ENCODE measurements at regions not wholly inside any gene's neighbourhood (a gene's known extent, or its start where the extent isn't known, plus 50 kb on each side); places are given as distances from the start of the nearest gene placed in this dataset.

DNA sequence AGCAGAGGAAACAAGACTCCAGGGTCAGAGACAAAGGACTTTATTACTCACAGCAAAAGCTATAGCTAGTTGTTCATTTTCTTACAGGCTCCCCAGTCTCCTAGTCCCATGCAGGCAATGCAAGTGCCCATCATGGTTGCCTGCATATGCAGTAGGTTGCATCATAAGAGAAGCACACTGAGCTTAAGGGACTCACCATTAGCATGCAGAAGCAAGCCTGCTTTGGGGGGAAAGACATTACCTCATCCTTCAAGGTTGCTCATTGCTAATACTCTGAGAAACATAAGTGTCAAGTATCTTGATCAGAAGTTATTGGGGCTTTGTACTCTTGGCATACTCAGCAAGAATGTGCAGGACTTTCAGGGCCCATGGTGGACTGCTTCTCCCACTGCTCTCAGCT lies 114.6 kb upstream of the CCDC68 start:
- TF ChIP-seq EZH2 (IDR thresholded peaks at IDR 0.05; ENCODE audit: insufficient read depth, low read length) = no peak
- TF ChIP-seq, protein P1, sequence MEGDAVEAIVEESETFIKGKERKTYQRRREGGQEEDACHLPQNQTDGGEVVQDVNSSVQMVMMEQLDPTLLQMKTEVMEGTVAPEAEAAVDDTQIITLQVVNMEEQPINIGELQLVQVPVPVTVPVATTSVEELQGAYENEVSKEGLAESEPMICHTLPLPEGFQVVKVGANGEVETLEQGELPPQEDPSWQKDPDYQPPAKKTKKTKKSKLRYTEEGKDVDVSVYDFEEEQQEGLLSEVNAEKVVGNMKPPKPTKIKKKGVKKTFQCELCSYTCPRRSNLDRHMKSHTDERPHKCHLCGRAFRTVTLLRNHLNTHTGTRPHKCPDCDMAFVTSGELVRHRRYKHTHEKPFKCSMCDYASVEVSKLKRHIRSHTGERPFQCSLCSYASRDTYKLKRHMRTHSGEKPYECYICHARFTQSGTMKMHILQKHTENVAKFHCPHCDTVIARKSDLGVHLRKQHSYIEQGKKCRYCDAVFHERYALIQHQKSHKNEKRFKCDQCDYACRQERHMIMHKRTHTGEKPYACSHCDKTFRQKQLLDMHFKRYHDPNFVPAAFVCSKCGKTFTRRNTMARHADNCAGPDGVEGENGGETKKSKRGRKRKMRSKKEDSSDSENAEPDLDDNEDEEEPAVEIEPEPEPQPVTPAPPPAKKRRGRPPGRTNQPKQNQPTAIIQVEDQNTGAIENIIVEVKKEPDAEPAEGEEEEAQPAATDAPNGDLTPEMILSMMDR (IDR thresholded peaks at IDR 0.05; ENCODE audit: insufficient read depth, low read depth, low read length) = no peak
- peaks cover 8% of the 10 kb centered on the region for H3K27me3 Mint-ChIP-seq (ENCODE audit: low read depth, unreplicated experiment)

DNA sequence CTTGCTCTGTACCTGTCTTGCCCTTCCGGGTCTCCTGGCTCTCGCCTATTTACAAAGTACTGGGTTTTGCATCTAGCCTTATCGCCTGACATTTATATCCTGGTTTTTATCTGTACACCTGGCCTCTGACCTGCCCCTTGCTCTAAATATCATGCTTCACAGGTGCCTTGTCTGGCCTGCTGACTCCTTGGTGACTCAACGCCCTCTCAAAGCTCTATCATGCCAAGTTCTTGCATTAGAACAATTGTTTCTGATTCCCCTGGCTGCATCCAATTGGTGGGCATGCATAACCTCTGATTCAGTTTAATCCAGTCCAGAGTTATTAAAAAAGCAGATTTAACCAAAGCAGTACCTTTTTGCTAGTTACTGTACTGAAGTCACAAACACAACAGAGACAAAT lies 113.9 kb upstream of the CCDC68 start:
- no peak overlapping the region for H2AFZ ChIP-seq (ENCODE audit: low read depth, low read length)
- no peaks in the 10 kb centered on the region for H3K36me3 ChIP-seq (ENCODE audit: insufficient read depth, low read length)
- FAIRE-seq = no peak
- H3K27ac ChIP-seq (ENCODE audit: low read depth, low read length) = no peak overlapping the region
- Mint-ChIP-seq H3K9me3 (ENCODE audit: unreplicated experiment) (no peaks in the 10 kb centered on the region), H3K27ac (ENCODE audit: unreplicated experiment) (no peak overlapping the region), H3K4me3 (ENCODE audit: unreplicated experiment) (no peak overlapping the region), H3K4me1 (ENCODE audit: low read depth, unreplicated experiment) (peaks cover 9% of the 10 kb centered on the region), H3K27me3 (ENCODE audit: low read depth, unreplicated experiment) (peaks cover 8% of the 10 kb centered on the region), H3K36me3 (ENCODE audit: low read depth, unreplicated experiment) (no peaks in the 10 kb centered on the region)
- no peak for DNase-seq (ENCODE audit: low read depth)
- no peak overlapping the region for H3K9ac ChIP-seq (ENCODE audit: low read length)
- no peak overlapping the region for H3K4me2 ChIP-seq (ENCODE audit: low read length)
- H3K79me2 ChIP-seq (ENCODE audit: insufficient read depth, low read length) = no peaks in the 10 kb centered on the region
- H3K9me3 ChIP-seq (ENCODE audit: insufficient read depth, low read depth, low read length) = no peaks in the 10 kb centered on the region
- no peaks in the 10 kb centered on the region for H3K4me1 ChIP-seq (ENCODE audit: insufficient read depth, low read length)
- H3K27me3 ChIP-seq (ENCODE audit: insufficient read depth, low read length) = no peaks in the 10 kb centered on the region
- TF ChIP-seq, protein P1 (IDR thresholded peaks at IDR 0.05; ENCODE audit: insufficient read depth, low read depth, low read length) = no peak
- no peak for TF ChIP-seq EZH2 (IDR thresholded peaks at IDR 0.05; ENCODE audit: insufficient read depth, low read length)
- no peak overlapping the region for H3K4me3 ChIP-seq (ENCODE audit: insufficient read depth, low read depth, low read length)
- no peaks in the 10 kb centered on the region for H4K20me1 ChIP-seq (ENCODE audit: insufficient read depth, low read length)

More for the DNA sequence above, 114.6 kb upstream of the CCDC68 start:
- H3K4me1 Mint-ChIP-seq (ENCODE audit: low read depth, unreplicated experiment) = peaks cover 9% of the 10 kb centered on the region
- H3K27me3 ChIP-seq (ENCODE audit: insufficient read depth, low read length) = no peaks in the 10 kb centered on the region
- no peak overlapping the region for H2AFZ ChIP-seq (ENCODE audit: low read depth, low read length)
- H3K4me1 ChIP-seq (ENCODE audit: insufficient read depth, low read length) = no peaks in the 10 kb centered on the region
- H3K27ac Mint-ChIP-seq (ENCODE audit: unreplicated experiment) = no peak overlapping the region
- FAIRE-seq (no peak), DNase-seq (ENCODE audit: low read depth) (no peak)
- H3K4me3 Mint-ChIP-seq (ENCODE audit: unreplicated experiment) = no peak overlapping the region
- H4K20me1 ChIP-seq (ENCODE audit: insufficient read depth, low read length) = no peaks in the 10 kb centered on the region
- no peaks in the 10 kb centered on the region for H3K9me3 Mint-ChIP-seq (ENCODE audit: unreplicated experiment)
- no peak overlapping the region for H3K9ac ChIP-seq (ENCODE audit: low read length)
- H3K36me3 ChIP-seq (ENCODE audit: insufficient read depth, low read length) = no peaks in the 10 kb centered on the region
- no peak overlapping the region for H3K4me3 ChIP-seq (ENCODE audit: insufficient read depth, low read depth, low read length)
- H3K79me2 ChIP-seq (ENCODE audit: insufficient read depth, low read length) = no peaks in the 10 kb centered on the region
- no peak overlapping the region for H3K4me2 ChIP-seq (ENCODE audit: low read length)
- H3K27ac ChIP-seq (ENCODE audit: low read depth, low read length) = no peak overlapping the region
- no peaks in the 10 kb centered on the region for H3K36me3 Mint-ChIP-seq (ENCODE audit: low read depth, unreplicated experiment)
- H3K9me3 ChIP-seq (ENCODE audit: insufficient read depth, low read depth, low read length) = no peaks in the 10 kb centered on the region

DNA sequence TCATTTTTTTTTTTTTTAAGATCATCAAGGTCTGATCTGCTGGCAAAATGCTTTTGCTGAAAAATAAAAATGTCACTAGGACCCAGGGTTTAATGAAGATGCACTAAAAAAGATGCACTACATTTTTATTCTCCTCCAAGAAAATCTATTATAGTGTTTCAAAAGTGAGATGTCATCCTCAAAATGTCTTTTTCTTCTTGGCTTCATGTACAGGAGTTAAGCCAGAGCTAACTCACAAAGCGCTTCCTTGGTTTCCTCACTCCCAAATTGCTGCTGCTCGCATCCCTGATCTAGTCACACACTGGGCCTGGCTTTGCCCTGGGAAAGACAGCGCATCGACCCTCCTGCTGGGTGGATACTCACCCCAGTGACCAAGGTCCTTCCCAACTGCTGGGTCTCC lies 113.4 kb upstream of the CCDC68 start:
- Histone ChIP-seq H3K9me3 (ENCODE audit: insufficient read depth, low read depth, low read length) (no peaks in the 10 kb centered on the region), H3K36me3 (ENCODE audit: insufficient read depth, low read length) (no peaks in the 10 kb centered on the region), H2AFZ (ENCODE audit: low read depth, low read length) (no peak overlapping the region), H3K27ac (ENCODE audit: low read depth, low read length) (no peak overlapping the region), H3K4me2 (ENCODE audit: low read length) (no peak overlapping the region), H3K79me2 (ENCODE audit: insufficient read depth, low read length) (no peaks in the 10 kb centered on the region), H3K4me1 (ENCODE audit: insufficient read depth, low read length) (no peaks in the 10 kb centered on the region), H4K20me1 (ENCODE audit: insufficient read depth, low read length) (no peaks in the 10 kb centered on the region), H3K4me3 (ENCODE audit: insufficient read depth, low read depth, low read length) (no peak overlapping the region), H3K9ac (ENCODE audit: low read length) (no peak overlapping the region), H3K27me3 (ENCODE audit: insufficient read depth, low read length) (no peaks in the 10 kb centered on the region)
- FAIRE-seq = no peak
- DNase-seq (ENCODE audit: low read depth) = no peak
- Mint-ChIP-seq H3K27ac (ENCODE audit: unreplicated experiment) (no peak overlapping the region), H3K4me3 (ENCODE audit: unreplicated experiment) (no peak overlapping the region), H3K9me3 (ENCODE audit: unreplicated experiment) (no peaks in the 10 kb centered on the region), H3K36me3 (ENCODE audit: low read depth, unreplicated experiment) (no peaks in the 10 kb centered on the region), H3K27me3 (ENCODE audit: low read depth, unreplicated experiment) (peaks cover 8% of the 10 kb centered on the region), H3K4me1 (ENCODE audit: low read depth, unreplicated experiment) (peaks cover 9% of the 10 kb centered on the region)
- TF ChIP-seq EZH2 (IDR thresholded peaks at IDR 0.05; ENCODE audit: insufficient read depth, low read length) = no peak
- TF ChIP-seq, protein P1 (IDR thresholded peaks at IDR 0.05; ENCODE audit: insufficient read depth, low read depth, low read length) = no peak

Data from astrocyte (in vitro differentiated cells and primary cell).